B cell (primary cell): ENCODE measurements at regions not wholly inside any gene's neighbourhood (a gene's known extent, or its start where the extent isn't known, plus 50 kb on each side); places are given as distances from the start of the nearest gene placed in this dataset.

Experiments used
- ATAC-seq: fragments of 200-7000 bp; cut with Tn5 transposase; one replicate; pipeline ENCODE4 v1.10.0; 2021; ENCODE audit warnings: low read depth, mild to moderate bottlenecking, moderate number of reproducible peaks, moderate library complexity
- CTCF ChIA-PET: fragments of 350-600 bp; sonication (Branson Sonifier 250); formaldehyde crosslinking; loops from one replicate; lab custom pipeline; 2021; ENCODE audit warnings: antibody characterized with exemption, inconsistent platforms; lab: Charles Lee
- POLR2A ChIA-PET: fragments of 350-600 bp; sonication (Branson Sonifier 250); formaldehyde crosslinking; loops from one replicate; lab custom pipeline; 2021; ENCODE audit warnings: antibody characterized with exemption; lab: Charles Lee
- DNase-seq: peaks from one replicate; pipeline ENCODE4 v3.0.0; 2013
- H2AFZ ChIP-seq: 2 replicates; pipeline ENCODE4 v1.6.1; 2012; ENCODE audit warnings: mild to moderate bottlenecking, low read depth, low read length; ENCODE audit not compliant: insufficient read depth, poor library complexity, severe bottlenecking
- H3K27ac ChIP-seq, 2 donors: 1 replicate in 1 of 2; 2 replicates in 1 of 2; pipeline ENCODE4 v1.5.1; 2012 to 2013; ENCODE audit warnings: low read length in 2 of 2, mild to moderate bottlenecking in 2 of 2, moderate library complexity in 1 of 2
- H3K27me3 ChIP-seq, 4 experiments: fragments of 200-600 bp in 1 of 4; sonication (generic) in 1 of 4; replicated peaks in 1 of 4; 1 replicate in 2 of 4; 2 replicates in 2 of 4; pipeline versions ENCODE4 v1.6.1 to v1.7.0; 2013 to 2016; ENCODE audit warnings: low read length in 3 of 4, mild to moderate bottlenecking in 2 of 4, mixed read lengths in 1 of 4, moderate library complexity in 1 of 4; ENCODE audit not compliant: insufficient read depth in 4 of 4, control insufficient read depth in 3 of 4; ENCODE audit errors: control extremely low read depth in 1 of 4
- H3K36me3 ChIP-seq, 2 experiments: replicated peaks in 1 of 2; 1 replicate in 1 of 2; 2 replicates in 1 of 2; pipeline versions ENCODE4 v1.6.1 to v1.7.1; 2013; ENCODE audit warnings: low read length in 1 of 2; ENCODE audit not compliant: insufficient read depth in 2 of 2, control insufficient read depth in 1 of 2; ENCODE audit errors: control extremely low read depth in 1 of 2, extremely low read depth in 1 of 2
- H3K4me1 ChIP-seq, 2 donors: fragments of 200-600 bp in 1 of 2; sonication (generic) in 1 of 2; 1 replicate in 1 of 2; 2 replicates in 1 of 2; pipeline versions ENCODE4 v1.5.1 to v1.6.1; 2013 to 2017; ENCODE audit warnings: low read length in 2 of 2; ENCODE audit not compliant: control insufficient read depth in 2 of 2, insufficient read depth in 2 of 2
- H3K4me2 ChIP-seq: replicated peaks from 2 replicates; pipeline ENCODE3; 2012; ENCODE audit warnings: mild to moderate bottlenecking, low read depth, low read length; ENCODE audit not compliant: poor library complexity, severe bottlenecking
- H3K4me3 ChIP-seq, 5 experiments: fragments of 200-600 bp in 1 of 5; sonication (generic) in 1 of 5; 1 replicate in 3 of 5; 2 replicates in 2 of 5; pipeline versions ENCODE4 v1.5.1 to v1.7.0; 2011 to 2016; ENCODE audit warnings: low read length in 4 of 5, mild to moderate bottlenecking in 4 of 5, low read depth in 2 of 5, control low read depth in 1 of 5, moderate library complexity in 1 of 5; ENCODE audit not compliant: insufficient read depth in 1 of 5; ENCODE audit errors: control extremely low read depth in 1 of 5, extremely low read depth in 1 of 5
- H3K79me2 ChIP-seq: fragments of 200-600 bp; sonication (generic); one replicate; pipeline ENCODE4 v1.6.0; 2016; ENCODE audit warnings: low read length; ENCODE audit not compliant: control insufficient read depth, insufficient read depth
- H3K9ac ChIP-seq: fragments of 200-600 bp; sonication (generic); 2 replicates; pipeline ENCODE4 v1.6.1; 2017; ENCODE audit warnings: mild to moderate bottlenecking, low read length, moderate library complexity
- H3K9me3 ChIP-seq, 3 donors: one replicate each; pipeline versions ENCODE4 v1.6.1 to v1.7.1; 2013; ENCODE audit warnings: low read length in 2 of 3; ENCODE audit not compliant: control insufficient read depth in 2 of 3, insufficient read depth in 1 of 3; ENCODE audit errors: control extremely low read depth in 1 of 3
- H4K20me1 ChIP-seq: 2 replicates; pipeline ENCODE4 v1.6.0; 2012; ENCODE audit warnings: mild to moderate bottlenecking, low read length; ENCODE audit not compliant: insufficient read depth, control insufficient read depth, poor library complexity, severe bottlenecking
- H3K27ac Mint-ChIP-seq: one replicate; pipeline ENCODE4 v1.8.0; 2021; ENCODE audit warnings: mixed read lengths
- H3K27me3 Mint-ChIP-seq: one replicate; pipeline ENCODE4 v1.8.0; 2021; ENCODE audit warnings: mixed read lengths
- H3K4me1 Mint-ChIP-seq: one replicate; pipeline ENCODE4 v1.8.0; 2021; ENCODE audit warnings: mixed read lengths
- H3K4me3 Mint-ChIP-seq: one replicate; pipeline ENCODE4 v1.8.0; 2021; ENCODE audit warnings: mixed read lengths
- H3K9me3 Mint-ChIP-seq: one replicate; pipeline ENCODE4 v1.8.0; 2022; ENCODE audit warnings: mixed read lengths; ENCODE audit not compliant: insufficient read depth
- CTCF ChIP-seq: fragments of 200-600 bp; IDR thresholded peaks from one replicate; pipeline ENCODE4 v1.8.0; 2022; ENCODE audit warnings: antibody characterized with exemption, mild to moderate bottlenecking
- EZH2 ChIP-seq: IDR thresholded peaks from 2 replicates; pipeline ENCODE4 v1.6.1; 2012; ENCODE audit warnings: borderline replicate concordance, low read depth, mild to moderate bottlenecking, moderate library complexity, low read length; ENCODE audit not compliant: insufficient read depth, poor library complexity, severe bottlenecking
- WGBS: methylation state at CpG from one replicate; pipeline ENCODE4 v1.1.5; 2013; ENCODE audit warnings: missing lambda C conversion rate; ENCODE audit not compliant: insufficient coverage; 5-methylcytosine and 5-hydroxymethylcytosine counted together
- intact Hi-C: fragments of 100-400 bp; cut with micrococcal nuclease; formaldehyde crosslinking; loops from one replicate; pipeline ENCODE4 v1.10.0; 2022

- no peaks in the 10 kb centered on the region for H4K20me1 ChIP-seq
- ATAC-seq: no peak
- ChIA-PET CTCF (no interaction called here), POLR2A (no interaction called here)
- Mint-ChIP-seq H3K27me3 (peaks cover 3% of the 10 kb centered on the region), H3K9me3 (no peaks in the 10 kb centered on the region), H3K4me1 (no peaks in the 10 kb centered on the region), H3K4me3 (no peak overlapping the region), H3K27ac (no peak overlapping the region)
- H3K36me3 ChIP-seq: no peaks in the 10 kb centered on the region
- intact Hi-C loops: no loop called here
- H3K27ac ChIP-seq: no peak overlapping the region
- no peak overlapping the region for H3K9ac ChIP-seq
- no peak overlapping the region for H2AFZ ChIP-seq
- H3K4me3 ChIP-seq: no peak overlapping the region
- DNase-seq: no peak
- no peaks in the 10 kb centered on the region for H3K27me3 ChIP-seq
- no peak overlapping the region for H3K4me2 ChIP-seq
- H3K79me2 ChIP-seq: no peaks in the 10 kb centered on the region
- WGBS: no CpG with 5 or more reads among the region's 5 CpGs
- H3K4me1 ChIP-seq: no peaks in the 10 kb centered on the region
- no peaks in the 10 kb centered on the region for H3K9me3 ChIP-seq
- TF ChIP-seq CTCF (no peak), EZH2 (no peak)
Measured at GRCh38 chr9:79210541-79211243, 361.1 kb upstream of the TLE4 start.

- ChIA-PET CTCF (no interaction called here), POLR2A (no interaction called here)
- Histone ChIP-seq H2AFZ (no peak overlapping the region), H3K27ac (no peak overlapping the region), H3K4me1 (no peaks in the 10 kb centered on the region), H3K4me2 (no peak overlapping the region), H3K9me3 (no peaks in the 10 kb centered on the region), H4K20me1 (no peaks in the 10 kb centered on the region), H3K36me3 (no peaks in the 10 kb centered on the region), H3K79me2 (no peaks in the 10 kb centered on the region), H3K27me3 (no peaks in the 10 kb centered on the region), H3K4me3 (no peak overlapping the region), H3K9ac (no peak overlapping the region)
- Mint-ChIP-seq H3K27ac (no peak overlapping the region), H3K9me3 (no peaks in the 10 kb centered on the region), H3K27me3 (peaks cover 3% of the 10 kb centered on the region), H3K4me3 (no peak overlapping the region), H3K4me1 (no peaks in the 10 kb centered on the region)
- no peak for DNase-seq
- no peak for TF ChIP-seq EZH2
- no peak for TF ChIP-seq CTCF
- intact Hi-C loops: no loop called here
- WGBS: 100% methylated on average over 1 of the region's 3 CpGs
- no peak for ATAC-seq
Measured at GRCh38 chr9:79213417-79214125, 358.2 kb upstream of the TLE4 start.
